T-helper 17 cell (primary cell): ENCODE measurements at regions not wholly inside any gene's neighbourhood (a gene's known extent, or its start where the extent isn't known, plus 50 kb on each side); places are given as distances from the start of the nearest gene placed in this dataset.

ENCODE experiments used
- ATAC-seq: fragments of 150-1000 bp; cut with Tn5 transposase; 2 replicates; pipeline ENCODE4 v1.10.0; 2021; ENCODE audit warnings: mild to moderate bottlenecking, moderate library complexity
- DNase-seq, 3 donors: peaks; one replicate each; pipeline versions ENCODE4 v3.0.0 to v3.0.0-alpha.2; 2020 to 2021
- H3K9me3 ChIP-seq: one replicate; pipeline ENCODE4 v1.7.0; 2013; ENCODE audit warnings: low read length, mild to moderate bottlenecking; ENCODE audit not compliant: control insufficient read depth, poor library complexity, severe bottlenecking
- H3K27ac Mint-ChIP-seq: one replicate; pipeline ENCODE4 v1.8.0; 2022; ENCODE audit warnings: mild to moderate bottlenecking, moderate library complexity, mixed read lengths
- H3K27me3 Mint-ChIP-seq: one replicate; pipeline ENCODE4 v1.8.0; 2022; ENCODE audit warnings: mixed read lengths
- H3K36me3 Mint-ChIP-seq: one replicate; pipeline ENCODE4 v1.8.0; 2022; ENCODE audit warnings: low read depth, mixed read lengths
- H3K4me1 Mint-ChIP-seq: one replicate; pipeline ENCODE4 v1.8.0; 2022; ENCODE audit warnings: mild to moderate bottlenecking, mixed read lengths
- H3K4me3 Mint-ChIP-seq: one replicate; pipeline ENCODE4 v1.8.0; 2022; ENCODE audit warnings: mild to moderate bottlenecking, moderate library complexity, mixed read lengths

DNA sequence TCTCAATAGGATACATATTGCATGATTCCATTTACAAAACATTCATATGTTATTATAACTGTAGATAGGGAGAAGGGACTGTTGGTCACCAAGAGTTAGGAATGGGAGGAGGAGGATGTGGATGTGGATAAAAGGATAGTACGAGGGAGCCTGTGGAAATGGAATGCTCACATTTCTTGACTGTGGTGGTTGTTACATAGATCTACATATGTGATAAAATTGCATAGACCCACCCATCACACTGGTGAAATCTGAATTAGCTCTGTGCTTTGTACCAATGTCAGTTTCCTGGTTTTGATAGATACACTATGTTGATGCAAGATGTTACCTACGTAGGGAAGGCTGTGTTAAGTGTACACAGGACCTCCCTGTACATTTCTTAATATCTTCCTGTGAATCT is 233.5 kb upstream of the MTPN start:
- H3K9me3 ChIP-seq = peaks cover 3% of the 10 kb centered on the region
- DNase-seq (no peak), ATAC-seq (no peak)
- Mint-ChIP-seq H3K36me3 (peaks cover 8% of the 10 kb centered on the region), H3K4me1 (no peaks in the 10 kb centered on the region), H3K27me3 (no peaks in the 10 kb centered on the region), H3K4me3 (no peak overlapping the region), H3K27ac (no peak overlapping the region)

- H3K27ac Mint-ChIP-seq = no peak overlapping the region
- no peak overlapping the region for H3K4me3 Mint-ChIP-seq
- H3K27me3 Mint-ChIP-seq = no peaks in the 10 kb centered on the region
- H3K36me3 Mint-ChIP-seq = peaks cover 9% of the 10 kb centered on the region
- DNase-seq = no peak
- H3K9me3 ChIP-seq = peaks cover 3% of the 10 kb centered on the region
- no peaks in the 10 kb centered on the region for H3K4me1 Mint-ChIP-seq
- no peak for ATAC-seq
Observed at GRCh38 chr7:136210079-136210478, 232.9 kb upstream of the MTPN start.

DNA sequence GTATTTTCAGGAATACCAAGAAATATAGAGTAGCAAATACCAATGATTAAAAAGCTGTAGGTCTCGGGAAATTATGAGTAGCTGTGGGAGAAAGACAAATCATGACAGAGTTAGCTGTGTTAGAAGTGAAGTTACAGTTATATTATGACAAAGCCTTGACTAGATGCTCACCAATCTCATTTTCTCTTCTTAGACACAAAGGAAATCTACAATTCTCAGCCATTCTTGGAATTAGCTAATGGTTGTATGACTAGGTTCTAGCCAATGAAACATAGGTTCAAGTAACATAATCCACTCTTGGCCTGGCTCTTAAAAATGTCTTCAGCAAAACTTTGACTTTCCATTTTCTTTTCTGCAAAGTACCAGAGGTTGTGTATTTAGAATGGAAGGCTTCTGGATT is 228.8 kb upstream of the MTPN start:
- no peaks in the 10 kb centered on the region for H3K9me3 ChIP-seq
- ATAC-seq (no peak), DNase-seq (no peak)
- no peak overlapping the region for H3K4me3 Mint-ChIP-seq
- no peaks in the 10 kb centered on the region for H3K4me1 Mint-ChIP-seq
- H3K27ac Mint-ChIP-seq = no peak overlapping the region
- peaks cover 11% of the 10 kb centered on the region for H3K36me3 Mint-ChIP-seq
- no peaks in the 10 kb centered on the region for H3K27me3 Mint-ChIP-seq

DNA sequence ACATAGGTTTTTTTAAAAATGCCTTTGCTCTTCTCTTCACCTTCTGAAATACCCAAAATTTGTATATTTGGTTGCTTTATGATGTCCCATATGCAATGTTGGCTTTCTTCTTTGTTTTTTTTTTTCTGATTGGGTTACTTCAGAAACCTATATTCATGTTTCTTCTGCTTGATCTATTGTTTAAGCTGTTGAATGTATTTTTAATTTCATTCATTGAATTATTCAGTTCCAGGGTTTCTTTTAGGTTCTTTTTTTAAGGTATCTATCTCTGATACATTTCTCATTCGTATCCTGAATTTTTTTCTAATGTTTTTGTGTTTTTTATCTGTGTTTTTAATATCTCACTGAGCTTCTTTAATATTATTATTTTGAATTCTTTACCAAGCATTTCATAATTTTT is 221.0 kb upstream of the MTPN start:
- H3K27me3 Mint-ChIP-seq = no peaks in the 10 kb centered on the region
- H3K4me3 Mint-ChIP-seq = no peak overlapping the region
- H3K27ac Mint-ChIP-seq = no peak overlapping the region
- DNase-seq (no peak), ATAC-seq (no peak)
- H3K36me3 Mint-ChIP-seq = no peaks in the 10 kb centered on the region
- no peaks in the 10 kb centered on the region for H3K9me3 ChIP-seq
- no peaks in the 10 kb centered on the region for H3K4me1 Mint-ChIP-seq

DNA sequence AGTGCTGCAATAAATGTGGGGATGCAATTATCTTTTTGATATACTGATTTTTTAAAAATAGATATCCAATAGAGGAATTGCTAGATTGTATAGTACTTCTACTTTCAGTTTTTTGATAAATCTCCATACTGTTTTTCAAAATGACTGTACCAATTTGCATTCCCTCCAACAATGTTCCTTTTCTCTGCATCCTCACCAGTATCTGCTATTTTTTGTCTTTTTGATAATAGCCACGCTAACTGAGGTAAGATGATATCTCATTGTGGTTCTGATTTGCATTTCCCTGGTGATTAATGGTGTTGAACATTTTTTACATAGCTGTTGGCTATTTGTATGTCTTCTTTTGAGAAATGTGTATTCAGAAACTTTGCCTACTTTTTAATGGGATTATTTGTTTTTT is 217.7 kb upstream of the MTPN start:
- ATAC-seq = no peak
- Mint-ChIP-seq H3K4me1 (no peaks in the 10 kb centered on the region), H3K36me3 (peaks cover 1% of the 10 kb centered on the region), H3K27me3 (no peaks in the 10 kb centered on the region), H3K27ac (no peak overlapping the region), H3K4me3 (no peak overlapping the region)
- no peaks in the 10 kb centered on the region for H3K9me3 ChIP-seq
- DNase-seq = no peak

GRCh38 chr7:136193940-136194339 is 216.8 kb upstream of the MTPN start:
- Mint-ChIP-seq H3K36me3 (peaks cover 2% of the 10 kb centered on the region), H3K27ac (no peak overlapping the region), H3K4me3 (no peak overlapping the region), H3K27me3 (no peaks in the 10 kb centered on the region), H3K4me1 (no peaks in the 10 kb centered on the region)
- DNase-seq (no peak), ATAC-seq (no peak)
- H3K9me3 ChIP-seq = no peaks in the 10 kb centered on the region

- DNase-seq (no peak), ATAC-seq (no peak)
- Mint-ChIP-seq H3K36me3 (peaks cover 2% of the 10 kb centered on the region), H3K4me3 (no peak overlapping the region), H3K4me1 (no peaks in the 10 kb centered on the region), H3K27ac (no peak overlapping the region), H3K27me3 (no peaks in the 10 kb centered on the region)
- H3K9me3 ChIP-seq = no peaks in the 10 kb centered on the region
Observed at GRCh38 chr7:136189506-136189998, 212.4 kb upstream of the MTPN start.

GRCh38 chr7:136186281-136186680 is 209.1 kb upstream of the MTPN start:
- ATAC-seq (no peak), DNase-seq (no peak)
- peaks cover 2% of the 10 kb centered on the region for H3K36me3 Mint-ChIP-seq
- H3K27ac Mint-ChIP-seq = no peak overlapping the region
- no peak overlapping the region for H3K4me3 Mint-ChIP-seq
- no peaks in the 10 kb centered on the region for H3K4me1 Mint-ChIP-seq
- no peaks in the 10 kb centered on the region for H3K27me3 Mint-ChIP-seq
- H3K9me3 ChIP-seq = no peaks in the 10 kb centered on the region

GRCh38 chr7:136184719-136185118 is 207.6 kb upstream of the MTPN start:
- Mint-ChIP-seq H3K4me1 (peaks cover 2% of the 10 kb centered on the region), H3K36me3 (no peaks in the 10 kb centered on the region), H3K27ac (no peak overlapping the region), H3K27me3 (no peaks in the 10 kb centered on the region), H3K4me3 (no peak overlapping the region)
- DNase-seq (no peak), ATAC-seq (no peak)
- H3K9me3 ChIP-seq = no peaks in the 10 kb centered on the region

GRCh38 chr7:136183981-136184380 is 206.8 kb upstream of the MTPN start:
- Mint-ChIP-seq H3K4me3 (no peak overlapping the region), H3K4me1 (peaks cover 2% of the 10 kb centered on the region), H3K36me3 (no peaks in the 10 kb centered on the region), H3K27ac (no peak overlapping the region), H3K27me3 (no peaks in the 10 kb centered on the region)
- no peak for ATAC-seq
- no peak for DNase-seq
- H3K9me3 ChIP-seq = no peaks in the 10 kb centered on the region

GRCh38 chr7:136180984-136181383 is 203.8 kb upstream of the MTPN start:
- H3K9me3 ChIP-seq = no peaks in the 10 kb centered on the region
- Mint-ChIP-seq H3K4me3 (no peak overlapping the region), H3K27me3 (no peaks in the 10 kb centered on the region), H3K4me1 (peaks cover 2% of the 10 kb centered on the region), H3K27ac (no peak overlapping the region), H3K36me3 (no peaks in the 10 kb centered on the region)
- no peak for ATAC-seq
- no peak for DNase-seq

- no peak for DNase-seq
- no peaks in the 10 kb centered on the region for H3K36me3 Mint-ChIP-seq
Observed at GRCh38 chr7:136179851-136180721, 202.9 kb upstream of the MTPN start.

DNA sequence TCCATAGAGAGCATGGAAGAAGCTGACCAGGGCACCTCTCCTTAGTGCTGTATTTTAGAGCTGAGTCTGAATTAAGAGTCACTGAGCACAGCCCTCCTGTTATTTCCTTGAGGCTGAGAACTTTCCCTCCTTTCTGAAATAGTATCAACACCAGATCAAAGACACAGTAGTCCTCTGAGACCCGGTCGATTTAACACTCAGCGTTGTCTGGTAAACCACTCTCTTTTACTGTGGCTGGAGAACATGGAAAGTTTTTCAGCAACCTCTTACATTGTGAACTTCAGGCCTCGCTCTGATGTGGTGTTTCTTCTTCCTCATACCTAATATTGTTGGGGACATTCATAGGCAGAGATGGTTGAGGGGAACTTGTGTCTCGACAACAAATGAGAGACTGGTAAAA is 202.0 kb upstream of the MTPN start:
- DNase-seq = no peak
- H3K9me3 ChIP-seq = no peaks in the 10 kb centered on the region
- Mint-ChIP-seq H3K4me3 (no peak overlapping the region), H3K36me3 (no peaks in the 10 kb centered on the region), H3K27ac (no peak overlapping the region), H3K4me1 (peaks cover 5% of the 10 kb centered on the region), H3K27me3 (no peaks in the 10 kb centered on the region)
- ATAC-seq = no peak

More at GRCh38 chr7:136179851-136180721, 202.9 kb upstream of the MTPN start:
- no peak for ATAC-seq
- no peaks in the 10 kb centered on the region for H3K9me3 ChIP-seq
- no peak overlapping the region for H3K4me3 Mint-ChIP-seq
- peaks cover 2% of the 10 kb centered on the region for H3K4me1 Mint-ChIP-seq
- H3K27ac Mint-ChIP-seq = no peak overlapping the region
- H3K27me3 Mint-ChIP-seq = no peaks in the 10 kb centered on the region

DNA sequence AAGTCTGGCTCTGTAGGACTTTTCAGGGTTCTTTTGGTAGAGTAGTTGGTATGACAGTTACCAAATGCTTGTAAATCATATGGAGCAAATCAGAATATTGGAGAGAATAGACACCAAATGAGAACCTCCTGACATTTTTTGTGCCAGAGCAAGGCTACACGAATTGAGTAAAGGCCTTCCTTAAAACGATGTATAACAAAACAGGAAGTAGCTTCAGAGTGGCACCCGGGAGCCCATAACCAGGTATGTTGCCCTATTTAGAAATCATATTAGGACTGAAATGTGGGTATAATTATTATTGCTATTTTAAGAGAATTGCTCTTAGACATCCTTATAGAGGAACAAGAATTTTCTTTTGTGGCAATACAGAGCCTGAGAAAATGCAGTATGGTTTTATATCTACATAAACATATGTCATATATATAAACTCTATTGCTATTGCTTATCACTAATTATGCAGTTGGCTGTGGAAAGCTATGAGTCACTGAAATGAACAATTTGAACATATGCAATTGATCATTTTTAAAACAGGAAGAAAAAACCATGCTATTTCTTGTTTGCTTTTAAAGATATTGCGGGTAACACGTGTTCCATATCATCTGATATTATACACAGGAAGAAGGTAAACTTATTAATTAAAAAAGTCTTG is 197.4 kb upstream of the MTPN start:
- ATAC-seq = no peak
- Mint-ChIP-seq H3K27me3 (no peaks in the 10 kb centered on the region), H3K4me3 (no peak overlapping the region)

More for the DNA sequence above, 197.4 kb upstream of the MTPN start:
- no peak for DNase-seq
- Mint-ChIP-seq H3K27ac (no peak overlapping the region), H3K4me1 (peaks cover 5% of the 10 kb centered on the region), H3K36me3 (no peaks in the 10 kb centered on the region)
- H3K9me3 ChIP-seq = no peaks in the 10 kb centered on the region
